IPS DF 4.7 (cell line): ENCODE measurements at regions not wholly inside any gene's neighbourhood (a gene's known extent, or its start where the extent isn't known, plus 50 kb on each side); places are given as distances from the start of the nearest gene placed in this dataset.

ENCODE experiments used
- DNase-seq: peaks from one replicate; pipeline ENCODE4 v3.0.0-alpha.2; 2013; ENCODE audit warnings: low spot score; ENCODE audit errors: extremely low read depth

- DNase-seq, result no peak
These were observed 100.0 kb downstream of the DCAF12L2 start for GRCh38 chrX:126065901-126066660.
